Activated CD8-positive, alpha-beta memory T cell treated with anti-CD3 and anti-CD28 coated beads, Interleukin-2, amount 50 U/mL, for 48 hours (primary cell): ENCODE measurements at regions not wholly inside any gene's neighbourhood (a gene's known extent, or its start where the extent isn't known, plus 50 kb on each side); places are given as distances from the start of the nearest gene placed in this dataset.

Source experiments
- DNase-seq: peaks from one replicate; pipeline ENCODE4 v3.0.0-alpha.2; 2020

DNA sequence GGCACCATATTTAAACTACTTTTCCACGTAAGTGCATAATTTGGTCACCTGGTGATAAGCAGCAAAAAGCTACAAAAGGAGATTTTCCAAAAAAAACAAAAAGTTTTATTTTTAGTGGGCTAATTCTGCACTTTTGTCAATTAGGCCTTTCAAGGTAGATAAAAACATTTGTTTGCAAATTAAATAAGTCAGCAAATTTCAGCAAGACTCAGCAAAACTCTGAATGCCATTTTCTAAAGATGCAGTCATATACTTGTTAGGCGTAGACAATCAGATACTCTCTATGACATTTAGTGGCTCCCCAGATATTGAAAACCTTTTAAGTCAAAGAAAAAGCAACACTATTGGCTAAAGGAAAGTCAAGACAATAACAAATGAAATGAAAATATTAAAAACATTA, 400.2 kb upstream of the GOLIM4 start:
- no peak for DNase-seq

DNA sequence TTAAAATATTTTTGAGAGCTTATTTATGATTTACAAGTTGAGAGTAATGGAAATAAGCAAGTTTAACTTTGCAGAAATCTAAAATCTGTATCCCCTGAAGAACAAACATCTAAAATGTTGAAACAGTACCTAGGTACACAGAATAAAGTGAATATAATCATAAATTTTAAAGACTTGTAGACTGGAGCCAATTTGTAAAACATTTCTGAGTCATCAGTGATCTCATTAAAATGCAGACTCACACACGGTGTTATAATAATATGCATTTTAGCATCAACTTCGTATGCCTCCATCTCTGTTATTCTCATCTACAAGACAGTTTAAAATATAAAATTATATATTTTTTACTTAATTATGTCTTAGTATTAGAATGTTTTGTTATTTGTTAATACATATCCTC, 399.5 kb upstream of the GOLIM4 start:
- DNase-seq, result no peak

- DNase-seq, result no peak
These were observed 397.9 kb upstream of the GOLIM4 start for GRCh38 chr3:168493412-168494205.

DNA sequence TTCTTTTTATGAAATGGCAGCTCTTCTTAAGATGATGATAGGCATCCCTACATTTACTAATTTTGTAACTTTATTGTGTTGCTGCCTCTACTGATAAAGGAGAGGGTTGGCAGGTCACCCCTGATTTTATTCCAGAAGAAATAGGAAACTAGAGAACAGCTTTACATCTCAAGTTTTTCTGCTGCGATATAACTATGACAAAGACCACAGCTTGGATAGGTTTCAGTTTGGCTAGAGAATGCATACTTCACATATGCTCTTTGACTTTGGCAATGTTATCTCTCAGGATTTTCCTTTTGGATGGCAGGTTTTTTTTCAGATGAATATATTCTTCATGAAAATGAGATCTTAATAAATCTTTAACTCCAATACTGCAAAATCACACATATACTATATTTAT, 395.3 kb upstream of the GOLIM4 start:
- DNase-seq, result no peak

- DNase-seq, result no peak
These were observed 393.6 kb upstream of the GOLIM4 start for GRCh38 chr3:168489301-168489700.

GRCh38 chr3:168485936-168486335, 390.2 kb upstream of the GOLIM4 start:
- no peak for DNase-seq

DNA sequence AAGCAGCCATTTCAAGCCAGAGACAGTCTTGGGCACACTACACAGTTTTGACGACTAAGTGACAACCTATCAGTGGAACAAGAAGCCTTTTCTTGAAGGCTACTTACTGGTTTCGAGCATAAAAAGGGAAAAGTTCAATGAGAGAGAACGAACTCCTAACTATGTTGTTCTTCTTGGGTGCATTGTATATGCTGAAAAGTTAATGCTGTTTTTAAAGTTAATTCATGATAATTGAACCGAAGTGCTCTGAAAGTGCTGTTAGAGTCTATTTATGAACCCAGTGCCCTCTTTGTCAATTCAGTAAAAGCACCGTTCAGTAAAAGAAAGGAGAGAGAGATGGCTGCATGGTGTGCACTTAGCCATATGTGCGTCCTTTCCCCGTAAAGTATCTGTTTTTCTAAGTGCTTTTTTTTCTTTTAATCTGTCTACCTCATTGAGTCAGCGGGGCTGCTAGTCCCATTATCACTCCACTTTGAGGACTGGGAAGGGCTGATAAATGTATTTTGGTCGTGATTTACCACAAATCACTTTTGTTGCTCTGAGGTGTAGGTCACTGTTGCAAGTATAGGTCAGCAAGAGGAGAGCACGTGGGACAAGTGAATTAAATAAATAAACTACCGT, 380.7 kb upstream of the GOLIM4 start:
- DNase-seq, result no peak

DNA sequence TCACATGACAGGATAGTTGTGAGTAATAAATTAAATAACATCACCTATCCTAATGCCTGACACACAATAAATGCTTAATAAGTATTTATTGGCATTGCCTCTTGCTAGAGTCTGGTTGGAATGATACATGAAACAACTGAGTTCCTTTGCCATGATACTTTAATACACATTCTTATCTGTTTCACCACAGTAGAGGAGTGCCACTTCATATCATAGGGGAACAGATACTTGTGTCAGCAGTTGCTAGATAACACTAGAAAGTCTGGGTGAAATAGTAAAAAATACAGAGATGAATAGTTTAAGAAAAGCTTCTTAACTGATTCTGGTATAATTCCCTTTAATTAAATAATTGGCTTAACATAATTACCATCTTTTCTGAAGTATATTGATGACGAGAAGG, 380.0 kb upstream of the GOLIM4 start:
- no peak for DNase-seq

DNA sequence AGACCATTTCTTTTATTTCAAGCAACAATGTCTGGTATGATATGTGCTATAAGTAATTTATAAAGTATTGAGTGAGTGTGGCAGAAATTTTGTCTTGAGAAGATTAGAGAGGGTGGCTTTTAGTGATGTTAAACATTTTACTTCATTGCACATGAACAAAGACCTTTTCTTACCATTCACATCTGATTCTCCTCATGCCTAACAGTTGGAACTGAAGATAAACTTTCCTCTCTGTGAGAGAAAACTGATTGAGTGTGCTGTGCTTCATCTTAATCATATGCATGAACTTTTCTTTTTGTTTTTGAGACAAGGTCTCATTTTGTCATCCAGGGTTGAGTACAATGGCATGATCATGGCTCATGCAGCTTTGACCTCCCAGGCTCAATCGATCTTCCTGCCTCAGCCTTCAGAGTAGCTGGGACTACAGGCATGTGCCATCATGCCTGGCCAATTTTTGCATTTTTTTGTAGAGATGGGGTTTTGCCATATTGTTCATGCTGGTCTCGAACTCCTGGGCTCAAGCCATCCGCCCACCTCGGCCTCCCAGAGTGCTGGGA, 377.7 kb upstream of the GOLIM4 start:
- no peak for DNase-seq

DNA sequence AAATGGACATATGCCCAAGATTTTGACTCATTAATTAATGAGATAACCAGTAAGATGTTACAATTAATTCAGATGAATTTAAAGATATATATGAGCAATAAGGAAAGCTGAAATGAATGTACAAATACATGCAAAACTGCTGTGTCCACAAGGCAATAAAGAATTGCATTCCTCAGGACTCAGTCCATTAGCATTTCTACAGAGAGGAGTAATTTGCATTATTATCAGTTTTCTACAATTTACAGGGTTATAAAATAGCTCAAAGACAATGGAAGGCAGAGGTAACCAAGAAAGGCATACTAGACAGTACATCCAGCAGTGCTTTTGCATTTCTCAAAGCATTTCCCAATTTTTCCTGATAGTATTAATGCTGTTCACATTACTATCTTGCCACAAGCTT, 377.1 kb upstream of the GOLIM4 start:
- no peak for DNase-seq

- DNase-seq, result no peak
These were observed 374.7 kb upstream of the GOLIM4 start for GRCh38 chr3:168470380-168470779.

GRCh38 chr3:168469436-168469835, 373.7 kb upstream of the GOLIM4 start:
- DNase-seq, result no peak

GRCh38 chr3:168467115-168467714, 371.5 kb upstream of the GOLIM4 start:
- no peak for DNase-seq

DNA sequence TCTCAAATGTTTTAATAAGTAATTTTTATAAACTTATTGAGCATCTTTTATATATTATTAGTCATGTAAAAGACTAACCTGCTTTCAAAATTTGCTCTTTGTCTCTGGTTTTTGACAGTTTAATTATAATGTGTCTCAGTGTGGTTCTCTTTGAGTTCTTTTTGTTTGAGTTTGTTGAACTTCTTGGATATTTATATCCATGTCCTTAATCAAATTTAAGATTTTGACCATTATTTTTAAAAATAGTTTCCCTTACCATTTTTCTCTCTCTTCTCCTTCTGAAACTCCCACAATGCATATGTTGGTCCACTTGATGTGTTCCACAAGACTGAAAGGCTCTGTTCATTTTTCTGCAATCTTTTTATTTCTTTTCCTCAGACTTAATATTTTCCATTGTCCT, 366.1 kb upstream of the GOLIM4 start:
- DNase-seq, result no peak

GRCh38 chr3:168459226-168459784, 363.6 kb upstream of the GOLIM4 start:
- DNase-seq, result no peak

DNA sequence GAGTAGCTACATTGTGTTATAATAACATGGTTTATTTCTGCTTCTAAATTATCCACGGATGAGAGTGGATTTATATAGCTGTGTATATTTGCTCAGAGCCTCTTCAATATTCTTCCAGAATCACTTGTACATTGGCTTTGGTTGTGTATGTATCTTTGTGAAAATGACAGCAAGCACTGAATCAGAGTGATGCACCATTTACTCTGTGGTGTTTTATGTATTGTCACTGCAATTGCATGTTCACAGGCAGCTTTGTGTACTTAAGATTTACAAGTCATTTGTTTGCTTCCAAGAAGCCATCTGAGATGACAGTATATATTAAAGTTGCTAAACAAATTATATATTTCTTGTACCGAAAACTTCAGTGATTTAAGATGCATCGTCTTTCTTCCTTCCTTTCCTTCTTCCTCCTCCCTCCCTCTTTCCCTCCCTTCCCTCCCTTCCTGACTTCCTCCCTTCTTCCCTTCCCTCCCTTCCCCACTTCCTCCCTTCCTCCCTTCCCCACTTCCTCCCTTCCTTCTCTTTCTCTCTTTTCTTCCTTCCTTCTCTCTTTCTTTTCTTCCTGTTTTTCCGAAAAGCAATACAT, 362.3 kb upstream of the GOLIM4 start:
- no peak for DNase-seq

DNA sequence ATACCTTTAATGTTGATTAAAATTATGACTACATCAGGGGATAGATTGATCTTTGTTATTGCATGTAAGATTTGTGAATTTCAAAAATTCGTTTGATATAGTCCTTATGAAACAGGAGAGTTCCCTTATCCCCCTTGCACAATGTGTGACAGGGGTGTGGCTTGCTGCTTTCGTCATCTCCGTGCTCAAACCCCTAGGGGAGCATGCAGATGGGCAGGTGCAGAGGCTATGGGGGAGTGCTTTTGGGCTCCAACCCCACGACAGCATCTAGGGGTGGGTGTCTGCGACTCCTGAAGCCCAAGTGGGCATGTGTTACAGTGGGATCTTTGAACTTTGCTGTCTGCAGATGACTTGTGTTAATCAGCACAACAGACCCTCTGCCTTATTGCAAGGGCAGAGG, 360.1 kb upstream of the GOLIM4 start:
- DNase-seq, result no peak

GRCh38 chr3:168453623-168454022, 357.9 kb upstream of the GOLIM4 start:
- no peak for DNase-seq

- DNase-seq, result no peak
These were observed 348.2 kb upstream of the GOLIM4 start for GRCh38 chr3:168443965-168444364.

DNA sequence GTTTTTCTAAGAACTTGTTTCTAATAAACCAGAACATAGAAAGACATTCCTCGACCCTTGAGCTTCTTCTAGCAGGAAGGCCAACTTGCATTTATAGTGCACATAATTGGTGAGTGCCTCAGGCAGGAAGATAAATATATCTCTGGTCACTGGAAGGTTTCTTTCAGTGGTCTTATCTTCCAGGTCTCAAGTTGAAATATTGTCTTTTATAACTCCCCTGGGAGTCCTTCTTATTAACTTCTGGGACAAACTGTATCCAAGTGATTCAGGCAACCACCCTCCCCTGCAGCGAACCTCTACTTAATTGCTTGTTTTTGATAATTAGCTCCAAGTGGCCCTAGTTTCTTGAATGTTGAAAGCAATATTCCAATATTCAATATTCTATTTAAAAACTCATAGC, 346.8 kb upstream of the GOLIM4 start:
- no peak for DNase-seq

DNA sequence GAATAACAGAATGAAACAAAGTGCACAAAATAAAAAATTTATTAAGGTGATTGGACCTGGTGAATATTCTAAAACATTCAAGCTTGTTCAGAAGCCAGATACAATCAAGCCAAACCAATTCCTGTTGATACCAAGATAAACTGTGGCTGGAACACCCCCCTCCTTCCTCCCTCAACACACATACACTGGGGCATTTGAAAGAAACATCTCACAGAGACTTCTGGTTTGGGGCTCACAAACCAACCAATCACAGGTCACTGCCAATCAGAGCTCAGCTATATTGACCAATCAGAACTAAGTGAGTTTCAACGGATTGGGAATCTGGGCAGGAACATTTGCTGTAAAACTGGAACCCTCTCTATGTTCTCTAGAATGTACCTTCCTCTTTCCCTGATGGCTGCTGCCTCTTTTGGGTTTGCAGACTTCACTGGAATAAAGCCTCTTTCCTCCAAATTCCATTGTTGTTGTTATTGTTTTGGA, 340.6 kb upstream of the GOLIM4 start:
- no peak for DNase-seq

DNA sequence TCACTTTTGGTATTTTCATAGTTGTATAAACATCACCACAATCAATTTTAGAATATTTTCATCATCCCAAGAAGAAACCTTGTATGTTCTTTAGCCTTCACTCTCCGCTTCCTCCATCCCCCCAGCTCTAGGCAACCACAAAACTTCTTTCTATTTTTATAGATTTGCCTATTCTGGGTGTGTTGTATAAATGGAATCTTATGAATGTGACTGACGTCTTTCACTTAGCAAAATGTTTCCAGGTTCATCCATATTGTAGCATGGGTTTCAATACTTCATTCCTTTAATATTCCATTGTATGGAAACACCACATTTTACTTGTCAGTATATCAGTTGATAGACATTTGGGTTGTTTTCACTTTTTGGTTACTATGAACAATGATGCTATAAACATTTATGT, 335.8 kb upstream of the GOLIM4 start:
- DNase-seq, result no peak

DNA sequence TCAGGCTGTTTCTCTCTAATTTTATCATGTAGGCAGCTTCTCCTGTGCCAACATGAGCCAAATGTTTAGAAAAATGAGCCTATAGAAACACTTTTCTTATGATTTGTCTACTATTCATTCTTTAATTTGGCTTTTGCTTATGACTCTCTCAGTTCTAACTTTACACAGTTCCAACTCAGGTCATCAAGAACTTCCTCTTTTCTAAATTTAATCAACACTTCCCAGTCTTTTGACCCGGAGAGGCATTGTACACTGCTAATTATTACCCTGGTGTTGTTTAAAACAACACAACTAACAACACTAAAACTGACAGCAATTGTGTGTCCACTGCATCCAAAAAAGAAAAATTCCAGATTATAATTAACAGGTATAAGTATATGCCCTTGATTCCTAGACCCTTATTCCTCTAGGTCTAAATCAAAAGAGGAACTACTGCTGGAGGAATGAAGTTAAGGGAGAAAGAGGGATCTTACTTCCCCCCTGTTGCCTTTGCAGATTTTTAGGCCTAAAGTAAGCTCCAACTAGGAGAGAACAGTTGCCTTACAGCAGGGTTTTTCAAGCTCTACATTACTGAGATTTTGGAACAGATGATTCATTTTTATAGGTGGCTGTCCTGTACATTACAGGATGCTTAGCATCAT, 332.2 kb upstream of the GOLIM4 start:
- DNase-seq, result no peak
